Liver (tissue), 8 donors: ENCODE measurements at regions not wholly inside any gene's neighbourhood (a gene's known extent, or its start where the extent isn't known, plus 50 kb on each side); places are given as distances from the start of the nearest gene placed in this dataset.

Experiments
- DNase-seq: peaks from one replicate; pipeline ENCODE4 v3.0.0-alpha.2; 2017; ENCODE audit warnings: low spot score
- H3K27ac ChIP-seq, 2 donors: one replicate each; pipeline ENCODE4 v1.7.0; 2013; ENCODE audit warnings: inconsistent platforms in 2 of 2, low read length in 2 of 2, control low read depth in 1 of 2, low read depth in 1 of 2, mild to moderate bottlenecking in 1 of 2
- H3K27me3 ChIP-seq, 4 donors: one replicate each; pipeline versions ENCODE4 v1.6.1 to v1.7.0; 2013; ENCODE audit warnings: low read length in 3 of 4, inconsistent platforms in 1 of 4, mild to moderate bottlenecking in 1 of 4, moderate library complexity in 1 of 4; ENCODE audit not compliant: control insufficient read depth in 4 of 4, insufficient read depth in 4 of 4
- H3K36me3 ChIP-seq, 4 donors: one replicate each; pipeline versions ENCODE4 v1.6.1 to v1.7.0; 2013; ENCODE audit warnings: low read length in 3 of 4, mild to moderate bottlenecking in 3 of 4, low read depth in 1 of 4, moderate library complexity in 1 of 4; ENCODE audit not compliant: control insufficient read depth in 4 of 4, insufficient read depth in 3 of 4
- H3K4me1 ChIP-seq, 4 donors: one replicate each; pipeline versions ENCODE4 v1.6.1 to v1.7.0; 2013; ENCODE audit warnings: low read length in 3 of 4, mild to moderate bottlenecking in 3 of 4, moderate library complexity in 1 of 4; ENCODE audit not compliant: control insufficient read depth in 4 of 4, insufficient read depth in 4 of 4
- H3K4me3 ChIP-seq, 3 donors: one replicate each; pipeline versions ENCODE4 v1.6.1 to v1.7.0; 2013; ENCODE audit warnings: low read length in 3 of 3, control low read depth in 1 of 3, low read depth in 1 of 3, mild to moderate bottlenecking in 1 of 3
- H3K9ac ChIP-seq, 2 donors: one replicate each; pipeline ENCODE4 v1.7.0; 2013; ENCODE audit warnings: low read length in 2 of 2, mild to moderate bottlenecking in 2 of 2, moderate library complexity in 2 of 2, control low read depth in 1 of 2, low read depth in 1 of 2
- H3K9me3 ChIP-seq, 4 donors: one replicate each; pipeline versions ENCODE4 v1.6.1 to v1.7.0; 2013; ENCODE audit warnings: low read length in 3 of 4; ENCODE audit not compliant: control insufficient read depth in 4 of 4
- CTCF ChIP-seq: fragments of 150-350 bp; IDR thresholded peaks from 2 replicates; pipeline ENCODE4 v1.5.1; 2017; ENCODE audit warnings: improper control_type of control experiment, low read depth, low read length; ENCODE audit not compliant: missing input control
- EGR1 ChIP-seq, 2 donors: IDR thresholded peaks; 2 replicates each; pipeline ENCODE4 v1.6.1; 2016 to 2018; ENCODE audit warnings: antibody characterized with exemption in 2 of 2, low read depth in 2 of 2
- FOXA1 ChIP-seq: IDR thresholded peaks from 2 replicates; pipeline ENCODE4 v1.6.1; 2016; ENCODE audit warnings: antibody characterized with exemption
- FOXA2 ChIP-seq: IDR thresholded peaks from 2 replicates; pipeline ENCODE4 v1.6.1; 2016; ENCODE audit warnings: antibody characterized with exemption
- GABPA ChIP-seq, 2 donors: IDR thresholded peaks in 1 of 2; conservative IDR thresholded peaks in 1 of 2; 2 replicates each; pipeline ENCODE4 v1.6.1; 2016; ENCODE audit warnings: antibody characterized with exemption in 2 of 2, mild to moderate bottlenecking in 1 of 2, moderate library complexity in 1 of 2
- HNF4A ChIP-seq, 2 donors: conservative IDR thresholded peaks; 2 replicates each; pipeline ENCODE4 v1.6.1; 2016; ENCODE audit warnings: antibody characterized with exemption in 2 of 2, mild to moderate bottlenecking in 2 of 2
- HNF4G ChIP-seq: IDR thresholded peaks from 2 replicates; pipeline ENCODE4 v1.6.1; 2016; ENCODE audit warnings: antibody characterized with exemption
- JUND ChIP-seq, 2 donors: IDR thresholded peaks; 2 replicates each; pipeline ENCODE4 v1.6.1; 2016; ENCODE audit warnings: antibody characterized with exemption in 2 of 2
- RAD21 ChIP-seq, 2 donors: IDR thresholded peaks; 2 replicates each; pipeline ENCODE4 v1.6.1; 2016; ENCODE audit warnings: antibody characterized with exemption in 2 of 2, mild to moderate bottlenecking in 2 of 2
- RXRA ChIP-seq, 2 donors: IDR thresholded peaks; 2 replicates each; pipeline ENCODE4 v1.6.1; 2017 to 2018; ENCODE audit warnings: antibody characterized with exemption in 2 of 2, mild to moderate bottlenecking in 1 of 2
- SP1 ChIP-seq: IDR thresholded peaks from 2 replicates; pipeline ENCODE4 v1.6.1; 2018; ENCODE audit warnings: antibody characterized with exemption, mild to moderate bottlenecking
- TAF1 ChIP-seq: conservative IDR thresholded peaks from 2 replicates; pipeline ENCODE4 v1.6.1; 2016; ENCODE audit warnings: antibody characterized with exemption, mild to moderate bottlenecking
- YY1 ChIP-seq: IDR thresholded peaks from 2 replicates; pipeline ENCODE4 v1.6.1; 2016; ENCODE audit warnings: antibody characterized with exemption, mild to moderate bottlenecking
- WGBS: extraction: QIAGEN DNeasy Blood & Tissue Kit; methylation state at CpG from one replicate; pipeline ENCODE4 v1.1.7; 2013; 5-methylcytosine and 5-hydroxymethylcytosine counted together
- TF ChIP-seq, protein P1 (sequence below): IDR thresholded peaks from 2 replicates; pipeline ENCODE4 v1.6.1; 2016; ENCODE audit warnings: antibody characterized with exemption, mild to moderate bottlenecking
- TF ChIP-seq, protein P2 (sequence below): IDR thresholded peaks from 2 replicates; pipeline ENCODE4 v1.6.1; 2016; ENCODE audit warnings: antibody characterized with exemption
- TF ChIP-seq, protein P3 (sequence below): IDR thresholded peaks from 2 replicates; pipeline ENCODE4 v1.6.1; 2016; ENCODE audit warnings: antibody characterized with exemption
- donor health status: healthy.
- donor health status: healthy.
- donor health status: healthy.
- donor health status: healthy.
- donor health status: healthy.

GRCh38 chr9:26477963-26478362 is 414.6 kb downstream of the CAAP1 start:
- H3K4me1 ChIP-seq: no peaks in the 10 kb centered on the region
- DNase-seq: no peak
- no peaks in the 10 kb centered on the region for H3K27me3 ChIP-seq
- H3K9ac ChIP-seq: no peak overlapping the region
- TF ChIP-seq FOXA1 (no peak), RXRA (IDR thresholded peaks at IDR 0.05) (no peak), YY1 (no peak), HNF4G (no peak), RAD21 (IDR thresholded peaks at IDR 0.05) (no peak), EGR1 (IDR thresholded peaks at IDR 0.05; ENCODE audit: low read depth in 2 of 2) (no peak), JUND (IDR thresholded peaks at IDR 0.05) (no peak), HNF4A (conservative IDR thresholded peaks at IDR 0.05) (no peak), FOXA2 (no peak), TAF1 (no peak), CTCF (no peak), GABPA (IDR thresholded peaks at IDR 0.05 in 1 of 2, conservative IDR thresholded peaks at IDR 0.05 in 1 of 2) (no peak)
- TF ChIP-seq, protein P1, sequence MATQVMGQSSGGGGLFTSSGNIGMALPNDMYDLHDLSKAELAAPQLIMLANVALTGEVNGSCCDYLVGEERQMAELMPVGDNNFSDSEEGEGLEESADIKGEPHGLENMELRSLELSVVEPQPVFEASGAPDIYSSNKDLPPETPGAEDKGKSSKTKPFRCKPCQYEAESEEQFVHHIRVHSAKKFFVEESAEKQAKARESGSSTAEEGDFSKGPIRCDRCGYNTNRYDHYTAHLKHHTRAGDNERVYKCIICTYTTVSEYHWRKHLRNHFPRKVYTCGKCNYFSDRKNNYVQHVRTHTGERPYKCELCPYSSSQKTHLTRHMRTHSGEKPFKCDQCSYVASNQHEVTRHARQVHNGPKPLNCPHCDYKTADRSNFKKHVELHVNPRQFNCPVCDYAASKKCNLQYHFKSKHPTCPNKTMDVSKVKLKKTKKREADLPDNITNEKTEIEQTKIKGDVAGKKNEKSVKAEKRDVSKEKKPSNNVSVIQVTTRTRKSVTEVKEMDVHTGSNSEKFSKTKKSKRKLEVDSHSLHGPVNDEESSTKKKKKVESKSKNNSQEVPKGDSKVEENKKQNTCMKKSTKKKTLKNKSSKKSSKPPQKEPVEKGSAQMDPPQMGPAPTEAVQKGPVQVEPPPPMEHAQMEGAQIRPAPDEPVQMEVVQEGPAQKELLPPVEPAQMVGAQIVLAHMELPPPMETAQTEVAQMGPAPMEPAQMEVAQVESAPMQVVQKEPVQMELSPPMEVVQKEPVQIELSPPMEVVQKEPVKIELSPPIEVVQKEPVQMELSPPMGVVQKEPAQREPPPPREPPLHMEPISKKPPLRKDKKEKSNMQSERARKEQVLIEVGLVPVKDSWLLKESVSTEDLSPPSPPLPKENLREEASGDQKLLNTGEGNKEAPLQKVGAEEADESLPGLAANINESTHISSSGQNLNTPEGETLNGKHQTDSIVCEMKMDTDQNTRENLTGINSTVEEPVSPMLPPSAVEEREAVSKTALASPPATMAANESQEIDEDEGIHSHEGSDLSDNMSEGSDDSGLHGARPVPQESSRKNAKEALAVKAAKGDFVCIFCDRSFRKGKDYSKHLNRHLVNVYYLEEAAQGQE: no peak
- TF ChIP-seq, protein P2, sequence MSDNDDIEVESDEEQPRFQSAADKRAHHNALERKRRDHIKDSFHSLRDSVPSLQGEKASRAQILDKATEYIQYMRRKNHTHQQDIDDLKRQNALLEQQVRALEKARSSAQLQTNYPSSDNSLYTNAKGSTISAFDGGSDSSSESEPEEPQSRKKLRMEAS: no peak
- TF ChIP-seq, protein P3, sequence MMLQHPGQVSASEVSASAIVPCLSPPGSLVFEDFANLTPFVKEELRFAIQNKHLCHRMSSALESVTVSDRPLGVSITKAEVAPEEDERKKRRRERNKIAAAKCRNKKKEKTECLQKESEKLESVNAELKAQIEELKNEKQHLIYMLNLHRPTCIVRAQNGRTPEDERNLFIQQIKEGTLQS: no peak
- H3K4me3 ChIP-seq: no peak overlapping the region
- H3K36me3 ChIP-seq: no peaks in the 10 kb centered on the region
- H3K27ac ChIP-seq: no peak overlapping the region
- no peaks in the 10 kb centered on the region for H3K9me3 ChIP-seq

DNA sequence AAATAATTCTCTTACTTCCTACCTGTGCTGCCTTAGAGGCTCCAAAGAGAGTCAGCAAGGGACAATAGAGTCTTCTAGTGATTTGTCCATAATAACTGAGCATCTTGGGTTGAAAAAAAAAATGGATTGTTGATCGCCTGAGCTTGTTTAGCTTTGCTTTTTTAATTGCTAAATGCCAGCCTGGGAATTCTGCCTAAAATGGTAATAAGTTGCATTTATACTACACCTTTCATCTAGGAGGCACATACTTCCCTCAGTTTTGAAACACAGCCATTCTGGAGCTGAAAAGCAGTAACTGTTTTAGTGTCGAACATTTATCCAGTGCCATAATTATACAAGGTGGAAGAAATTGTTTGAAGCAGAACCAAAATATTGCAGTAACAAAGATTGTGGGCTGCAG is 421.3 kb downstream of the CAAP1 start:
- H3K9me3 ChIP-seq: peaks cover 0 to 5% (median 1%) of the 10 kb centered on the region in 4 donors
- no peak overlapping the region for H3K27ac ChIP-seq
- no peaks in the 10 kb centered on the region for H3K4me1 ChIP-seq
- no peak for TF ChIP-seq TAF1
- no peak for TF ChIP-seq HNF4G
- no peak for TF ChIP-seq RXRA (IDR thresholded peaks at IDR 0.05)
- TF ChIP-seq SP1: no peak
- no peak for TF ChIP-seq FOXA1
- TF ChIP-seq, protein P3: no peak
- TF ChIP-seq, protein P1: no peak
- H3K4me3 ChIP-seq: no peak overlapping the region
- DNase-seq: no peak
- no peaks in the 10 kb centered on the region for H3K27me3 ChIP-seq
- H3K9ac ChIP-seq: no peak overlapping the region
- no peaks in the 10 kb centered on the region for H3K36me3 ChIP-seq
- 64% methylated on average over 2 of the region's 2 CpGs for WGBS
